GM12872 (cell line): ENCODE measurements at regions not wholly inside any gene's neighbourhood (a gene's known extent, or its start where the extent isn't known, plus 50 kb on each side); places are given as distances from the start of the nearest gene placed in this dataset.

ENCODE experiments used
- TF ChIP-seq, protein P1 (sequence below): IDR thresholded peaks from 3 replicates; pipeline ENCODE4 v1.5.1; 2011; ENCODE audit warnings: low read depth, mild to moderate bottlenecking, low read length, moderate library complexity; ENCODE audit not compliant: insufficient read depth

DNA sequence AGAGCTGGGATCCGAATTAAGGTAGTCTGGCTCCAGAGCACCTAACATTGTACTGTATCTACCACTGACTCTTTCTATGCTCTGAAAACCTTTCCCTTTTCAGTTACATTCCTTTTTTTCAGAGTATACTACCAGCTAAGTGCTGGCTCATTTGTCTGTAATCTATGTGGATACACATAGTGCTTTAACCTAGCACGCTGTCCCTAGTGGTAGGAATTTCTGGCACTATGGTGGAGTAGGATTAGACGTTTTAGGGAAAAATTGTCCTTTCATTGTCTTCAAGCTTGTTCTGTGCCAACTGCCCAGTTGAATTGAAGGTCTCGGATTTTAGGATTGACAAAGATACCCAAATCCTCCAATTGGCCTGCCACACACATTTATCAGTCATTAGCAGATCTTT, 259.1 kb upstream of the FERMT1 start:
- TF ChIP-seq, protein P1, sequence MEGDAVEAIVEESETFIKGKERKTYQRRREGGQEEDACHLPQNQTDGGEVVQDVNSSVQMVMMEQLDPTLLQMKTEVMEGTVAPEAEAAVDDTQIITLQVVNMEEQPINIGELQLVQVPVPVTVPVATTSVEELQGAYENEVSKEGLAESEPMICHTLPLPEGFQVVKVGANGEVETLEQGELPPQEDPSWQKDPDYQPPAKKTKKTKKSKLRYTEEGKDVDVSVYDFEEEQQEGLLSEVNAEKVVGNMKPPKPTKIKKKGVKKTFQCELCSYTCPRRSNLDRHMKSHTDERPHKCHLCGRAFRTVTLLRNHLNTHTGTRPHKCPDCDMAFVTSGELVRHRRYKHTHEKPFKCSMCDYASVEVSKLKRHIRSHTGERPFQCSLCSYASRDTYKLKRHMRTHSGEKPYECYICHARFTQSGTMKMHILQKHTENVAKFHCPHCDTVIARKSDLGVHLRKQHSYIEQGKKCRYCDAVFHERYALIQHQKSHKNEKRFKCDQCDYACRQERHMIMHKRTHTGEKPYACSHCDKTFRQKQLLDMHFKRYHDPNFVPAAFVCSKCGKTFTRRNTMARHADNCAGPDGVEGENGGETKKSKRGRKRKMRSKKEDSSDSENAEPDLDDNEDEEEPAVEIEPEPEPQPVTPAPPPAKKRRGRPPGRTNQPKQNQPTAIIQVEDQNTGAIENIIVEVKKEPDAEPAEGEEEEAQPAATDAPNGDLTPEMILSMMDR = no peak

DNA sequence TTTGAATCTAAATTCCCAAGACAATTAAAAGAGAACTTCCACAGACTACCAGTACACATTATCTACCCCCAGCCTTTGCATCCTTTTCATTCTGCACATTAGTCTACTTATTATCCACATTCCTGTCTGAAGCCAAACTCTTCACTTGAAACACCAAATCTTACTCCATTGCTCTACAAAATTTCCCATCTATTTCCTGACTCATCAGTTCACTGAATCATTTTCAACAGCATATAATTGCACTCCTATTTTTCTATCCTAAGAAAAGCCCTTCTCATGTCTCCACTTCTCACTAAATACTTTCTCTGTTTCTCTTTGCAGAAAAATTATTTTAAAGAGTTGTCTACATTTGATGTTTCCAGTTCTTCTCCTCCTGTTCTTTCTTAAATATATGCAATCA, 239.4 kb upstream of the FERMT1 start:
- TF ChIP-seq, protein P1 = no peak

DNA sequence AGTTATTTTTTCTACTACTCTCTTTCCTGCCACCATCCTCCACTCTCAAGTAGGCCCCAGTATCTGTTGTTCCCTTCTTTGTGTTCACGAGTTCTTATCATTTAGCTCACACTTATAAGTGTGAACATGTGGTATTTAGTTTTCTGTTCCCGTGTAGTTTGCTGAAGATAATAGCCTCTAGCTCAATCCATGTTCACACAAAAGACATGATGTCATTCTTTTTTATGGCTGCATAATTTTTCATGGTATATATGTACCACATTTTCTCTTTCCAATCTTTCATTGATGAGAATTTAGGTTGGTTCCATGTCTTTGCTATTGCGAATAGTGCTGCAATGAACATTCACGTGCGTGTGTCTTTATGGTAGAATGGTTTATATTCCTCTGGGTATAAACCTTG, 237.9 kb upstream of the FERMT1 start:
- TF ChIP-seq, protein P1 = no peak

DNA sequence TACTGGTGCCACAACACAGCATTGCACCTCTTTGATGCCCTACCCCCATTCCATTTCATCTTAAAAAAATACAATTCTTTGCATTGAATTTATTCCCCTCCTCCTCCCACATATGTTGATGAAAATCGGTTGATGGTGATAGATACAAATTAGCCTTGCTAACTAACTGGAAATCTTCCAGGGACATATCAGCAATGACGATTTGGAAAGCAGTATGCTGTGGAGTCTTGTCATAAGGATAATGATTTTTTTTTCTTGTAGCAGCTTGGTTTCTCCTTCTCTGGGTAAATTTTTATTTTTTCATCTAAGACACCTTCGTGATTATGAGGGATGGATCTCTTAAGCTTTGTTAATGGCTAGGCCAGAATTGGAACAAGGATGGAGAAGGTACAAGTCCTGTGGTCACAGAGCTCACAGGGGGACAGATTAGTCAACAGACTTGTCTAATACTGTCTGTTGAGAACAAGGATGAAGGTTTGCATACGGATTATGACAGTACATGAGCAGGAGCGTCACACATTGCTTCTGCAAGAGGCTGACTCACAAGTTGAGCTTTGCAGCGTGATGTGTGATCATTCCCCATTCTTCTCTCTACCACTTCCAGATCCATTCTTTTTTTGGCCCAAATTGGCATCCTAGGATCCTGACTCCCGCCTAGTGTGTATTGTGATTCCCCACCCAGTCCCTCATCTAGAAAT, 233.1 kb upstream of the FERMT1 start:
- TF ChIP-seq, protein P1 = no peak

DNA sequence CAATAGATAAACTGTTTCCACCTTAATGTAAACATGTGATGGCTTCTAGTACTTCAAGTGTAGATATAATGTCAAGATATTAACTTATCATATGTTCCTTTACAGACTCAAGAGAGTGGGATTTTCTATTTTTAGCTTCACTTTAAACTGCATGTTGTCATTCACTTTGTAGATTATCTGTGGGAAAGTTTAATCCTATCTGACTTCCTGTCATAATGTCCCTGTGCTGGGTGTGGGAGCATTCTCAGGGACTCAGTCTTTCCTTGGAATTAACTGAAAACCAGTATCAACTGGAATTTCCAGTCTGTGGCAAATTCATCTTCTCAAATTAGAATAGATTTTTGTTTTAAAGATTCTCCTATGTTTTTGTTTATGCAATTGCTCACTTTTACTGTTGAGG, 226.1 kb upstream of the FERMT1 start:
- TF ChIP-seq, protein P1 = no peak

DNA sequence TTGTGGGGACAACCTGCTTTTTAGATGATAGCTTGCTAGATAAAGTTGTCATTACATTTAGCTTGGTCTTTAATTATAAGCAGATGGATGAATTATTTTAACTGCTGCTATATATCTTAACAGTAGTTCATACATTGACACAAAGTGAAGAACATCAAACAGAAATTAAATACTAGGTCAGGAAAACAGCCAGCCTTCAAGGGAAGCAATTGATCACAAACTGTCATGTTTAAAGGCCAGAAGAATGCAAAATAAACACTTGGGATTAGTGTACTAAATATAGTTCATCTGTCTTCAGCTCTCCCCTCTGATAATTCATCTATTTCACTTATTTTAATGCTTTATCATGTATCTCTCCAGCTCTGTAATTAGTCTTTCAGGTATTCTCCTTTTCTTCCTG, 225.1 kb upstream of the FERMT1 start:
- TF ChIP-seq, protein P1 = no peak

DNA sequence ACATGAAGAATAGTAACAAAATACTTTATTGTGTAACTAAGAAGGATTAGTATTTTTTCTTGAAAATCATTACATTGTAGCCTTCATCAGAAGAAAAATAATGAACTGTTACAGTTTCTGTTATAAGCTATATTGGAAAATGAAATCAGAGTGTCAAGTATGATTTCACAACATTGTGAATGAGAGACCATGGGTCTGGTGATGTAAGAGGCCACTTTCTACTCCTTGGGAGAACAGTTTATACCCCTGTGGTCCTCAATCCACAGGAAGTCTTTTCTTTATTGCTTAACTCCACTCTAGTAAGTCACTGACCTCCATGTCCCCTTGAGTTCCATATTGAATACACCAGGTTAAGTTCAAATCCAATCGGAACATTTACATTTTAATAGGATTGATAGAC, 218.7 kb upstream of the FERMT1 start:
- TF ChIP-seq, protein P1 = no peak
